22Rv1 (cell line): ENCODE measurements at regions not wholly inside any gene's neighbourhood (a gene's known extent, or its start where the extent isn't known, plus 50 kb on each side); places are given as distances from the start of the nearest gene placed in this dataset.
"Not testable (repeated sequence)": the region's sequence is repeated elsewhere in the genome, so short reads cannot be mapped to it uniquely, and the experiment has no call there.

ENCODE experiments used
- CTCF ChIP-seq: fragments of 450-650 bp; IDR thresholded peaks from 2 replicates; pipeline ENCODE4 v1.5.1; 2017; ENCODE audit warnings: mild to moderate bottlenecking
- ZFX ChIP-seq: fragments of 450-650 bp; IDR thresholded peaks from 2 replicates; pipeline ENCODE4 v1.6.1; 2017; ENCODE audit warnings: antibody characterized with exemption, borderline replicate concordance

GRCh38 chr16:18173945-18174497 lies 162.5 kb downstream of the NPIPA8 start:
- TF ChIP-seq CTCF, ZFX: not testable (repeated sequence)
